ENCODE measurements at regions not wholly inside any gene's neighbourhood (a gene's known extent, or its start where the extent isn't known, plus 50 kb on each side); places are given as distances from the start of the nearest gene placed in this dataset.

- no peak for TF ChIP-seq ZFX (IDR thresholded peaks at IDR 0.05; ENCODE audit: borderline replicate concordance)
- TF ChIP-seq, protein P1, sequence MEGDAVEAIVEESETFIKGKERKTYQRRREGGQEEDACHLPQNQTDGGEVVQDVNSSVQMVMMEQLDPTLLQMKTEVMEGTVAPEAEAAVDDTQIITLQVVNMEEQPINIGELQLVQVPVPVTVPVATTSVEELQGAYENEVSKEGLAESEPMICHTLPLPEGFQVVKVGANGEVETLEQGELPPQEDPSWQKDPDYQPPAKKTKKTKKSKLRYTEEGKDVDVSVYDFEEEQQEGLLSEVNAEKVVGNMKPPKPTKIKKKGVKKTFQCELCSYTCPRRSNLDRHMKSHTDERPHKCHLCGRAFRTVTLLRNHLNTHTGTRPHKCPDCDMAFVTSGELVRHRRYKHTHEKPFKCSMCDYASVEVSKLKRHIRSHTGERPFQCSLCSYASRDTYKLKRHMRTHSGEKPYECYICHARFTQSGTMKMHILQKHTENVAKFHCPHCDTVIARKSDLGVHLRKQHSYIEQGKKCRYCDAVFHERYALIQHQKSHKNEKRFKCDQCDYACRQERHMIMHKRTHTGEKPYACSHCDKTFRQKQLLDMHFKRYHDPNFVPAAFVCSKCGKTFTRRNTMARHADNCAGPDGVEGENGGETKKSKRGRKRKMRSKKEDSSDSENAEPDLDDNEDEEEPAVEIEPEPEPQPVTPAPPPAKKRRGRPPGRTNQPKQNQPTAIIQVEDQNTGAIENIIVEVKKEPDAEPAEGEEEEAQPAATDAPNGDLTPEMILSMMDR (IDR thresholded peaks at IDR 0.05) = no peak
- H3K27ac ChIP-seq = no peak overlapping the region
Measured at GRCh38 chr7:86962623-86963022, 96.8 kb downstream of the ELAPOR2 start.

DNA sequence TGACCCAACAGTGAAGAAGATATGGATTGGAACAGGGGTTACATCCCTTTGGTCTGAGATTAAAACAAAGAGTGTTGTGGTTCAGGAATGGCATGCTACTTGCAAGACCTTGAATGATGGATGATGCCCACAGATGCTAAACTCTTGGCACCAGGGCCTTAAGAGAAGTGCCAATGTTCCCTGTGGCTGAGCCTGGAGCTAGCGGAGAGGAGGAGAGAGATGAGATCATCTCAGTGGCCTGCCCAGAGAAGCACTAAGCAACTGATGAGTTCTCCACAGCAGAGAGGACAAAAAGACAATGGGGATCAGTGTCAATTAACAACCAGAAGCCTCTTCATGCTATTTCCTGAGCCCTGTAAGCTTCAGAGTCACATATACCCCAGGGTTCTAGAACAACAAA is 97.8 kb downstream of the ELAPOR2 start:
- TF ChIP-seq ZFX (IDR thresholded peaks at IDR 0.05; ENCODE audit: borderline replicate concordance) = no peak
- TF ChIP-seq, protein P1 (IDR thresholded peaks at IDR 0.05) = no peak
- H3K27ac ChIP-seq = no peak overlapping the region

- no peak overlapping the region for H3K27ac ChIP-seq
- TF ChIP-seq ZFX (IDR thresholded peaks at IDR 0.05; ENCODE audit: borderline replicate concordance) = no peak
- TF ChIP-seq, protein P1 (IDR thresholded peaks at IDR 0.05) = no peak
Measured at GRCh38 chr7:86958380-86958779, 101.1 kb downstream of the ELAPOR2 start.

- H3K27ac ChIP-seq = no peak overlapping the region
- TF ChIP-seq, protein P1 (IDR thresholded peaks at IDR 0.05) = no peak
Measured at GRCh38 chr7:86956567-86956966, 102.9 kb downstream of the ELAPOR2 start.

GRCh38 chr7:86955895-86956503 is 103.5 kb downstream of the ELAPOR2 start:
- no peak for TF ChIP-seq ZFX (IDR thresholded peaks at IDR 0.05; ENCODE audit: borderline replicate concordance)
- TF ChIP-seq, protein P1 (IDR thresholded peaks at IDR 0.05) = no peak

GRCh38 chr7:86954971-86955370 is 104.5 kb downstream of the ELAPOR2 start:
- no peak overlapping the region for H3K27ac ChIP-seq
- TF ChIP-seq ZFX (IDR thresholded peaks at IDR 0.05; ENCODE audit: borderline replicate concordance) = no peak
- TF ChIP-seq, protein P1 (IDR thresholded peaks at IDR 0.05) = no peak

More at GRCh38 chr7:86955895-86956503, 103.5 kb downstream of the ELAPOR2 start:
- no peak overlapping the region for H3K27ac ChIP-seq

- TF ChIP-seq, protein P1 (IDR thresholded peaks at IDR 0.05) = no peak
- TF ChIP-seq ZFX (IDR thresholded peaks at IDR 0.05; ENCODE audit: borderline replicate concordance) = no peak
- peak overlapping the region; percentile 8; the same call in 1 of the 2 replicates for H3K27ac ChIP-seq
Measured at GRCh38 chr7:86953653-86954336, 105.7 kb downstream of the ELAPOR2 start.
